AG04450 (cell line): ENCODE measurements at regions not wholly inside any gene's neighbourhood (a gene's known extent, or its start where the extent isn't known, plus 50 kb on each side); places are given as distances from the start of the nearest gene placed in this dataset.
A peak's percentile ranks its signal among the peaks of the same experiment; 100 is the strongest.

Source experiments
- CTCF ChIA-PET: fragments of 300-600, 350-600 bp; formaldehyde crosslinking; extraction: SDS; loops from one replicate; lab custom pipeline; 2022; ENCODE audit warnings: antibody characterized with exemption, inconsistent platforms; lab: Charles Lee
- POLR2A ChIA-PET: fragments of 350-600 bp; formaldehyde crosslinking; extraction: SDS; loops from one replicate; lab custom pipeline; 2021; ENCODE audit warnings: antibody characterized with exemption, inconsistent platforms; lab: Yijun Ruan, JAX
- DNase-seq: peaks from one replicate; pipeline ENCODE4 v3.0.0-alpha.2; 2011; ENCODE audit warnings: low read depth, low spot score
- H3K27ac ChIP-seq: one replicate; pipeline ENCODE4 v1.5.1; 2012; ENCODE audit warnings: low read depth, low read length, control low read depth
- H3K27me3 ChIP-seq: one replicate; pipeline ENCODE4 v1.6.0; 2012; ENCODE audit warnings: low read length; ENCODE audit not compliant: control insufficient read depth, insufficient read depth
- H3K4me3 ChIP-seq: 2 replicates; pipeline ENCODE4 v1.5.1; 2011; ENCODE audit warnings: mild to moderate bottlenecking, low read depth, low read length, control low read depth
- H3K9me3 ChIP-seq: 2 replicates; pipeline ENCODE4 v1.5.1; 2012; ENCODE audit warnings: low read length; ENCODE audit not compliant: control insufficient read depth, insufficient read depth
- TF ChIP-seq, protein P1 (sequence below): IDR thresholded peaks from 2 replicates; pipeline ENCODE4 v1.5.1; 2011; ENCODE audit warnings: low read depth, low read length, control low read depth, inconsistent platforms

- DNase-seq, result no peak
- TF ChIP-seq, protein P1, sequence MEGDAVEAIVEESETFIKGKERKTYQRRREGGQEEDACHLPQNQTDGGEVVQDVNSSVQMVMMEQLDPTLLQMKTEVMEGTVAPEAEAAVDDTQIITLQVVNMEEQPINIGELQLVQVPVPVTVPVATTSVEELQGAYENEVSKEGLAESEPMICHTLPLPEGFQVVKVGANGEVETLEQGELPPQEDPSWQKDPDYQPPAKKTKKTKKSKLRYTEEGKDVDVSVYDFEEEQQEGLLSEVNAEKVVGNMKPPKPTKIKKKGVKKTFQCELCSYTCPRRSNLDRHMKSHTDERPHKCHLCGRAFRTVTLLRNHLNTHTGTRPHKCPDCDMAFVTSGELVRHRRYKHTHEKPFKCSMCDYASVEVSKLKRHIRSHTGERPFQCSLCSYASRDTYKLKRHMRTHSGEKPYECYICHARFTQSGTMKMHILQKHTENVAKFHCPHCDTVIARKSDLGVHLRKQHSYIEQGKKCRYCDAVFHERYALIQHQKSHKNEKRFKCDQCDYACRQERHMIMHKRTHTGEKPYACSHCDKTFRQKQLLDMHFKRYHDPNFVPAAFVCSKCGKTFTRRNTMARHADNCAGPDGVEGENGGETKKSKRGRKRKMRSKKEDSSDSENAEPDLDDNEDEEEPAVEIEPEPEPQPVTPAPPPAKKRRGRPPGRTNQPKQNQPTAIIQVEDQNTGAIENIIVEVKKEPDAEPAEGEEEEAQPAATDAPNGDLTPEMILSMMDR, result no peak
- Histone ChIP-seq H3K27ac (no peak overlapping the region), H3K27me3 (no peaks in the 10 kb centered on the region), H3K4me3 (no peak overlapping the region), H3K9me3 (peaks cover 12% of the 10 kb centered on the region)
- ChIA-PET CTCF (no interaction called here), POLR2A (no interaction called here)
These were observed 2253.1 kb upstream of the C9orf72 start for GRCh38 chr9:29826421-29826820.

DNA sequence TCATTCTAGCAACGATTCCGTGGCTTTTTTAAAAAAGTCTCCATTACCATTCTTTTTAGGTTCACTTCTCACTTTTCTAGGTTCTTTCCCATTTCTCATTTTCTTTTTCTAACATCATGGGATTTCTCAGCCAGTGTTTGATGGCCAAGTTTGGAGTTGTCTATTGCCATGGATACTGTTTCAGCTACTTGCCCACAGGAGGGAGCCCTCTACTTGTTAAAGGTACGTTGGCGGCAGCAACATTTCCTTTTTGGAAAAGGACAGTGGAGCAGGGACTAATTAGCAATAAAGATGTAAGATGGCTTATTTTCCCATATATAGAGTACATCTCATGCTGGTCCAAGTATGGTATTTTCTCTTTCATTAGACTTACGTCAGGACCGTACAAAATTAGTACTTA is 2257.5 kb upstream of the C9orf72 start:
- H3K27me3 ChIP-seq, result no peaks in the 10 kb centered on the region
- H3K9me3 ChIP-seq, result peaks cover 16% of the 10 kb centered on the region
- no peak overlapping the region for H3K4me3 ChIP-seq
- CTCF ChIA-PET, result no interaction called here
- POLR2A ChIA-PET, result no interaction called here
- H3K27ac ChIP-seq, result no peak overlapping the region
- no peak for DNase-seq
- TF ChIP-seq, protein P1, result peak; percentile 20; the same call in 1 of the 2 replicates

DNA sequence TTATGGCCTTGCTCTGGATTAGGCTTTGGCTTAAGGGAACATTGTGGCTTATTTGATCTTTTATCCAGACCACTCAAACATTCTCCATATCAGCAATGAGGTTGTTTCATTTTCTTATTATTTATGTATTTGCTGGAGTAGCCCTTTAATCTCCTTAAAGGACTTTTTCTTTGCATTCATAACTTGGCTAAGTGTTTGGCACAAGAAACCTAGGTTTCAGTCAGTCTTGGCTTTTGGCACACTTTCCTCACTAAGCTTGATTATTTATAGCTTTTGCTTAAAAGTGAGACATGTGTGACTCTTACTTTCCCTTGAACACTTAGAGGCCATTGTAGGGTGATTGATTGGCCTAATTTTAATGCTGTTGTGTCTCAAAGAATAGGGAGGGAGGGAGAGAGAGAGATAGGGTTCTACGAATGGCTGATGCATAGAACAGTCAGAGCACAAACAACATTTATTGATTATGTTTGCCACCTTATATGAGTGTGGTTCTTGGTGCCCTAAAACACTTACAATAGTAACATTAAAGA is 2265.3 kb upstream of the C9orf72 start:
- no peak overlapping the region for H3K4me3 ChIP-seq
- H3K27me3 ChIP-seq, result no peaks in the 10 kb centered on the region
- no peak overlapping the region for H3K27ac ChIP-seq
- ChIA-PET POLR2A (no interaction called here), CTCF (no interaction called here)
- H3K9me3 ChIP-seq, result peaks cover 7% of the 10 kb centered on the region; the same call in 1 of the 2 replicates
- no peak for DNase-seq
- TF ChIP-seq, protein P1, result no peak

GRCh38 chr9:29844251-29844650 is 2271.0 kb upstream of the C9orf72 start:
- TF ChIP-seq, protein P1, result no peak
- CTCF ChIA-PET, result no interaction called here
- no peak overlapping the region for H3K27ac ChIP-seq
- peaks cover 6% of the 10 kb centered on the region; the same call in 1 of the 2 replicates for H3K9me3 ChIP-seq
- H3K4me3 ChIP-seq, result no peak overlapping the region
- no peaks in the 10 kb centered on the region for H3K27me3 ChIP-seq
- POLR2A ChIA-PET, result no interaction called here
- DNase-seq, result no peak

- H3K4me3 ChIP-seq, result no peak overlapping the region
- H3K9me3 ChIP-seq, result peaks cover 3% of the 10 kb centered on the region; the same call in 1 of the 2 replicates
- ChIA-PET POLR2A (no interaction called here), CTCF (no interaction called here)
- H3K27ac ChIP-seq, result no peak overlapping the region
- TF ChIP-seq, protein P1, result no peak
- no peaks in the 10 kb centered on the region for H3K27me3 ChIP-seq
- no peak for DNase-seq
These were observed 2277.4 kb upstream of the C9orf72 start for GRCh38 chr9:29850664-29851063.
